Lower leg skin (tissue), 3 donors: ENCODE measurements at regions not wholly inside any gene's neighbourhood (a gene's known extent, or its start where the extent isn't known, plus 50 kb on each side); places are given as distances from the start of the nearest gene placed in this dataset.

ENCODE experiments used
- POLR2A ChIP-seq, 2 donors: fragments of 450-650 bp; IDR thresholded peaks; one replicate each; pipeline ENCODE4 v1.6.1; 2016 to 2017; ENCODE audit warnings: antibody characterized with exemption in 2 of 2, mild to moderate bottlenecking in 1 of 2, moderate library complexity in 1 of 2
- TF ChIP-seq, protein P1 (sequence below), 3 donors: fragments of 450-650 bp; IDR thresholded peaks; one replicate each; pipeline ENCODE4 v1.5.1; 2016; ENCODE audit warnings: antibody characterized with exemption in 3 of 3, mild to moderate bottlenecking in 3 of 3, moderate library complexity in 2 of 3

DNA sequence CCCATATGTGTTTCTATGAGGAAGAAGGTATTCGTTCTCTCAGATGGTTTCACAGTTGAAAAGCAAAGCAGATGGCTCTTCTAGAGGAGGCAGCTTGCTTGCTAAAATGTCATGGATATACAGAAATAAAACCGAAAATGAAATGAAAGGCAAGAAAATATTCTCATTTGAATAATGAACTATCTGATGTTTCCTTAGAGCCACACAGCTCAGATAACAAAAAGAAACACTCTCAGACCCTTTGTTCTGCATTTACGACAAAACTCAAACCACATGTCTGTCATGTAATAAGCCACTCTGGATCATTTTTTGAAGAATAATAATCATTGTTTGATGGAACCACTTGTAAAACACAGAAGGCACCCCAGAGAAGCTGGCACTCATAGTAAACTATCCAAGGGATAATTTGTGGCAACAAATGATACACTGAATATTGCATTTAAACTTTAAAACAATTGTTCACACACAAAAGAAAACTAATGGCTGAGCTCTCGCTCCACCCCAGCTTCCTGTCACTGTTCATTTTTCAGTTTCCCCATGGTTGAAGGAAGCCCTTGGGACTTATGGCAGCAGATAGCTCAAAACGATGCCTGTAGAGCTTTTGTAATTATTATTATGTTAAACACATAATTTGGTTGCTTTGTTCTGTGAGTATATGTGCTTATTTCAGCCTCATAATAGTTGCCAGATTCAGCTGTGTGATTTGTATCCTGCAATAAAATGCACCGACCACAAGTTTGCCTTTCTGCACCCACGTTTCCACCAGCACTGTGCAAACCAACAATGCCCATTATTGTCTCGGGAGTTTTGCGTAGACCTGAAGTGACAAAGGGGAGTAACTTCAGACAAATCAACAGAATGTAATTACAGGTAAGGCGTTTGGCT, 256.0 kb downstream of the TMEM167A start:
- TF ChIP-seq, protein P1, sequence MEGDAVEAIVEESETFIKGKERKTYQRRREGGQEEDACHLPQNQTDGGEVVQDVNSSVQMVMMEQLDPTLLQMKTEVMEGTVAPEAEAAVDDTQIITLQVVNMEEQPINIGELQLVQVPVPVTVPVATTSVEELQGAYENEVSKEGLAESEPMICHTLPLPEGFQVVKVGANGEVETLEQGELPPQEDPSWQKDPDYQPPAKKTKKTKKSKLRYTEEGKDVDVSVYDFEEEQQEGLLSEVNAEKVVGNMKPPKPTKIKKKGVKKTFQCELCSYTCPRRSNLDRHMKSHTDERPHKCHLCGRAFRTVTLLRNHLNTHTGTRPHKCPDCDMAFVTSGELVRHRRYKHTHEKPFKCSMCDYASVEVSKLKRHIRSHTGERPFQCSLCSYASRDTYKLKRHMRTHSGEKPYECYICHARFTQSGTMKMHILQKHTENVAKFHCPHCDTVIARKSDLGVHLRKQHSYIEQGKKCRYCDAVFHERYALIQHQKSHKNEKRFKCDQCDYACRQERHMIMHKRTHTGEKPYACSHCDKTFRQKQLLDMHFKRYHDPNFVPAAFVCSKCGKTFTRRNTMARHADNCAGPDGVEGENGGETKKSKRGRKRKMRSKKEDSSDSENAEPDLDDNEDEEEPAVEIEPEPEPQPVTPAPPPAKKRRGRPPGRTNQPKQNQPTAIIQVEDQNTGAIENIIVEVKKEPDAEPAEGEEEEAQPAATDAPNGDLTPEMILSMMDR (IDR thresholded peaks at IDR 0.05): no peak
- no peak for TF ChIP-seq POLR2A (IDR thresholded peaks at IDR 0.05)
